ENCODE measurements at regions not wholly inside any gene's neighbourhood (a gene's known extent, or its start where the extent isn't known, plus 50 kb on each side); places are given as distances from the start of the nearest gene placed in this dataset.

GRCh38 chr7:34451923-34452322, 206.1 kb upstream of the NPSR1 start:
- H3K4me3 Mint-ChIP-seq: no peak overlapping the region
- no peaks in the 10 kb centered on the region for H3K4me1 Mint-ChIP-seq
- no peak overlapping the region for H3K27ac Mint-ChIP-seq
- POLR2A ChIA-PET: no interaction called here
- no peaks in the 10 kb centered on the region for H3K27me3 Mint-ChIP-seq
- H3K36me3 Mint-ChIP-seq (ENCODE audit: low read depth): no peaks in the 10 kb centered on the region
- CTCF ChIA-PET: no interaction called here
- no peak for DNase-seq
- H3K9me3 Mint-ChIP-seq: peaks cover 3% of the 10 kb centered on the region

GRCh38 chr7:34452363-34452762, 205.7 kb upstream of the NPSR1 start:
- no peaks in the 10 kb centered on the region for H3K36me3 Mint-ChIP-seq (ENCODE audit: low read depth)
- peaks cover 3% of the 10 kb centered on the region for H3K9me3 Mint-ChIP-seq
- no peaks in the 10 kb centered on the region for H3K27me3 Mint-ChIP-seq
- H3K27ac Mint-ChIP-seq: no peak overlapping the region
- H3K4me1 Mint-ChIP-seq: no peaks in the 10 kb centered on the region
- ChIA-PET POLR2A (no interaction called here), CTCF (no interaction called here)
- no peak for DNase-seq
- no peak overlapping the region for H3K4me3 Mint-ChIP-seq

GRCh38 chr7:34453150-34453549, 204.9 kb upstream of the NPSR1 start:
- H3K4me1 Mint-ChIP-seq: no peaks in the 10 kb centered on the region
- no peaks in the 10 kb centered on the region for H3K27me3 Mint-ChIP-seq
- no peak overlapping the region for H3K4me3 Mint-ChIP-seq
- DNase-seq: no peak
- no peaks in the 10 kb centered on the region for H3K36me3 Mint-ChIP-seq (ENCODE audit: low read depth)
- H3K27ac Mint-ChIP-seq: no peak overlapping the region
- POLR2A ChIA-PET: no interaction called here
- H3K9me3 Mint-ChIP-seq: peaks cover 3% of the 10 kb centered on the region
- CTCF ChIA-PET: no interaction called here

- CTCF ChIA-PET: no interaction called here
- no peak for DNase-seq
- H3K9me3 Mint-ChIP-seq: peaks cover 7% of the 10 kb centered on the region
- POLR2A ChIA-PET: no interaction called here
- no peak overlapping the region for H3K4me3 Mint-ChIP-seq
- H3K36me3 Mint-ChIP-seq (ENCODE audit: low read depth): no peaks in the 10 kb centered on the region
- H3K27ac Mint-ChIP-seq: no peak overlapping the region
- no peaks in the 10 kb centered on the region for H3K27me3 Mint-ChIP-seq
- H3K4me1 Mint-ChIP-seq: no peaks in the 10 kb centered on the region
These were observed 203.6 kb upstream of the NPSR1 start for GRCh38 chr7:34454381-34454780.

- no peak for DNase-seq
- POLR2A ChIA-PET: no interaction called here
- no peaks in the 10 kb centered on the region for H3K27me3 Mint-ChIP-seq
- H3K27ac Mint-ChIP-seq: no peak overlapping the region
- peaks cover 5% of the 10 kb centered on the region for H3K9me3 Mint-ChIP-seq
- H3K4me3 Mint-ChIP-seq: no peak overlapping the region
- CTCF ChIA-PET: no interaction called here
- H3K4me1 Mint-ChIP-seq: no peaks in the 10 kb centered on the region
- no peaks in the 10 kb centered on the region for H3K36me3 Mint-ChIP-seq (ENCODE audit: low read depth)
These were observed 200.7 kb upstream of the NPSR1 start for GRCh38 chr7:34457329-34457728.

- Mint-ChIP-seq H3K4me3 (no peak overlapping the region), H3K27me3 (no peaks in the 10 kb centered on the region), H3K27ac (no peak overlapping the region), H3K4me1 (no peaks in the 10 kb centered on the region), H3K36me3 (ENCODE audit: low read depth) (no peaks in the 10 kb centered on the region), H3K9me3 (peaks cover 4% of the 10 kb centered on the region)
- ChIA-PET CTCF (no interaction called here), POLR2A (no interaction called here)
- DNase-seq: no peak
These were observed 194.2 kb upstream of the NPSR1 start for GRCh38 chr7:34463830-34464229.

GRCh38 chr7:34471844-34472243, 186.2 kb upstream of the NPSR1 start:
- H3K27ac Mint-ChIP-seq: no peak overlapping the region
- no peaks in the 10 kb centered on the region for H3K36me3 Mint-ChIP-seq (ENCODE audit: low read depth)
- H3K27me3 Mint-ChIP-seq: no peaks in the 10 kb centered on the region
- H3K9me3 Mint-ChIP-seq: peaks cover 15% of the 10 kb centered on the region
- H3K4me3 Mint-ChIP-seq: no peak overlapping the region
- H3K4me1 Mint-ChIP-seq: no peaks in the 10 kb centered on the region
- ChIA-PET CTCF (no interaction called here), POLR2A (no interaction called here)
- DNase-seq: no peak

- ChIA-PET CTCF (no interaction called here), POLR2A (no interaction called here)
- no peaks in the 10 kb centered on the region for H3K36me3 Mint-ChIP-seq (ENCODE audit: low read depth)
- no peak overlapping the region for H3K4me3 Mint-ChIP-seq
- H3K27me3 Mint-ChIP-seq: no peaks in the 10 kb centered on the region
- H3K27ac Mint-ChIP-seq: no peak overlapping the region
- peaks cover 3% of the 10 kb centered on the region for H3K9me3 Mint-ChIP-seq
- DNase-seq: no peak
- H3K4me1 Mint-ChIP-seq: no peaks in the 10 kb centered on the region
These were observed 171.6 kb upstream of the NPSR1 start for GRCh38 chr7:34486371-34486770.

GRCh38 chr7:34487391-34488115, 170.5 kb upstream of the NPSR1 start:
- no peaks in the 10 kb centered on the region for H3K4me1 Mint-ChIP-seq
- DNase-seq: no peak
- H3K36me3 Mint-ChIP-seq (ENCODE audit: low read depth): no peaks in the 10 kb centered on the region
- peaks cover 3% of the 10 kb centered on the region for H3K9me3 Mint-ChIP-seq
- CTCF ChIA-PET: no interaction called here
- POLR2A ChIA-PET: no interaction called here
- no peaks in the 10 kb centered on the region for H3K27me3 Mint-ChIP-seq
- H3K27ac Mint-ChIP-seq: no peak overlapping the region
- no peak overlapping the region for H3K4me3 Mint-ChIP-seq

- Mint-ChIP-seq H3K4me1 (no peaks in the 10 kb centered on the region), H3K9me3 (peaks cover 3% of the 10 kb centered on the region), H3K27ac (no peak overlapping the region), H3K27me3 (no peaks in the 10 kb centered on the region), H3K36me3 (ENCODE audit: low read depth) (no peaks in the 10 kb centered on the region), H3K4me3 (no peak overlapping the region)
- POLR2A ChIA-PET: no interaction called here
- DNase-seq: no peak
- CTCF ChIA-PET: no interaction called here
These were observed 169.3 kb upstream of the NPSR1 start for GRCh38 chr7:34488766-34489165.

- CTCF ChIA-PET: no interaction called here
These were observed 166.1 kb upstream of the NPSR1 start for GRCh38 chr7:34491899-34492298.

GRCh38 chr7:34493752-34494151, 164.3 kb upstream of the NPSR1 start:
- Mint-ChIP-seq H3K27ac (no peak overlapping the region), H3K4me3 (no peak overlapping the region), H3K4me1 (no peaks in the 10 kb centered on the region), H3K9me3 (no peaks in the 10 kb centered on the region), H3K36me3 (ENCODE audit: low read depth) (no peaks in the 10 kb centered on the region), H3K27me3 (no peaks in the 10 kb centered on the region)
- DNase-seq: no peak
- ChIA-PET POLR2A (no interaction called here), CTCF (no interaction called here)

More at GRCh38 chr7:34491899-34492298, 166.1 kb upstream of the NPSR1 start:
- POLR2A ChIA-PET: no interaction called here
- no peak for DNase-seq
- Mint-ChIP-seq H3K27me3 (no peaks in the 10 kb centered on the region), H3K27ac (no peak overlapping the region), H3K36me3 (ENCODE audit: low read depth) (no peaks in the 10 kb centered on the region), H3K9me3 (no peaks in the 10 kb centered on the region), H3K4me1 (no peaks in the 10 kb centered on the region), H3K4me3 (no peak overlapping the region)

GRCh38 chr7:34497153-34497777, 160.8 kb upstream of the NPSR1 start:
- ChIA-PET CTCF (no interaction called here), POLR2A (no interaction called here)
- Mint-ChIP-seq H3K9me3 (peaks cover 2% of the 10 kb centered on the region), H3K4me1 (no peaks in the 10 kb centered on the region), H3K27me3 (no peaks in the 10 kb centered on the region), H3K36me3 (ENCODE audit: low read depth) (no peaks in the 10 kb centered on the region), H3K27ac (no peak overlapping the region), H3K4me3 (no peak overlapping the region)
- DNase-seq: no peak

GRCh38 chr7:34501156-34501555, 156.9 kb upstream of the NPSR1 start:
- ChIA-PET POLR2A (no interaction called here), CTCF (no interaction called here)
- Mint-ChIP-seq H3K4me1 (no peaks in the 10 kb centered on the region), H3K36me3 (ENCODE audit: low read depth) (no peaks in the 10 kb centered on the region), H3K27ac (no peak overlapping the region), H3K4me3 (no peak overlapping the region), H3K9me3 (peaks cover 2% of the 10 kb centered on the region), H3K27me3 (no peaks in the 10 kb centered on the region)
- DNase-seq: no peak
